ENCODE measurements at regions not wholly inside any gene's neighbourhood (a gene's known extent, or its start where the extent isn't known, plus 50 kb on each side); places are given as distances from the start of the nearest gene placed in this dataset.

DNA sequence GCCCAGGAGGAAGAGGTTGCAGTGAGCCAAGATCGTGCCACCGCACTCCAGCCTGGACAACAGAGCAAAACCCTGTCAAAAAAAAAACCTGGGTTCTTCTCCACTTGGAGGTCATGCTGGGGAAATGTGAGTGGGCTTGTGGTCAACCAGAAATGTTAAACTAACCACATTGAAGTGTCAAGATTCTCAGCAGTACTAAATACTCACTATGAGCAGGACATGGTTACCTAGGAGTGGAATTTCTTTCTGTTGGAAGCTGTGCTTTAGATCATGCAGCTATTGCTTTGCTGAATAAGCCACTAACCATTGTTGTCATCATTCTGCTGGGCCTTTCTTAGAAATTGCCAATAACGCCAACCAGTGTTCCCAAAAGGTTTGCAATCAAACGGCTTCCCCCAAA lies 253.3 kb upstream of the TSHZ3 start:
- CTCF ChIA-PET: no interaction called here

DNA sequence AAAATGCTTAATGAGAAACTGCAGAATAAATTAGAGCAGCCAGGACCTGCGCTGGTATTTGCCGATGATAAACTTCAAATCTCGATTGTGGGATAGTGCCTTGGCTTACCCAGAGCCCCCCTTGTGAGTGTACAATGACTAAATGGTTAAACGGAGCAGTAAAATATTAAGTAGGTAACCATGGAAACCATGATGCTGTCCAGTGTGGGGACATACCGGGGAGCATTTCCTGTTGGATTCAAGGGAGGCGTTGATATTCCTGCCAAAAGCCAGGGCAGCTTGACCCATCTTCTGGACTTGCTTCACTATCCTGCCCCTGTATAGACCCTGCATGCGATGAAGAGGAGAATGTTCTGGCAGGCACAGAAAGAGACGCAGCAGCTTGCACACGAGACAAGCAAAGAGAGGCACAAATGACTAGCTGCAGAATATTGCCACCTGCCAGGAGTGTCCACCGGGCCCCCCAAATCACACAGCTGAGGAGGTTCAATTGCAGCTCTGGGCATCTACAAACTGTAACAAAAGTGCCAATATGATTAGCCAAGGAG lies 255.3 kb upstream of the TSHZ3 start:
- POLR2A ChIA-PET (ENCODE audit: low non-redundant PET): no interaction called here
- CTCF ChIA-PET: no interaction called here
- TF ChIP-seq, protein P1, sequence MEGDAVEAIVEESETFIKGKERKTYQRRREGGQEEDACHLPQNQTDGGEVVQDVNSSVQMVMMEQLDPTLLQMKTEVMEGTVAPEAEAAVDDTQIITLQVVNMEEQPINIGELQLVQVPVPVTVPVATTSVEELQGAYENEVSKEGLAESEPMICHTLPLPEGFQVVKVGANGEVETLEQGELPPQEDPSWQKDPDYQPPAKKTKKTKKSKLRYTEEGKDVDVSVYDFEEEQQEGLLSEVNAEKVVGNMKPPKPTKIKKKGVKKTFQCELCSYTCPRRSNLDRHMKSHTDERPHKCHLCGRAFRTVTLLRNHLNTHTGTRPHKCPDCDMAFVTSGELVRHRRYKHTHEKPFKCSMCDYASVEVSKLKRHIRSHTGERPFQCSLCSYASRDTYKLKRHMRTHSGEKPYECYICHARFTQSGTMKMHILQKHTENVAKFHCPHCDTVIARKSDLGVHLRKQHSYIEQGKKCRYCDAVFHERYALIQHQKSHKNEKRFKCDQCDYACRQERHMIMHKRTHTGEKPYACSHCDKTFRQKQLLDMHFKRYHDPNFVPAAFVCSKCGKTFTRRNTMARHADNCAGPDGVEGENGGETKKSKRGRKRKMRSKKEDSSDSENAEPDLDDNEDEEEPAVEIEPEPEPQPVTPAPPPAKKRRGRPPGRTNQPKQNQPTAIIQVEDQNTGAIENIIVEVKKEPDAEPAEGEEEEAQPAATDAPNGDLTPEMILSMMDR (conservative IDR thresholded peaks at IDR 0.05; ENCODE audit: low read depth): no peak
- no peak for DNase-seq (ENCODE audit: low spot score)
- no peak overlapping the region for H3K27ac ChIP-seq

More for the DNA sequence above, 253.3 kb upstream of the TSHZ3 start:
- TF ChIP-seq, protein P1 (conservative IDR thresholded peaks at IDR 0.05; ENCODE audit: low read depth): no peak
- H3K27ac ChIP-seq: no peak overlapping the region
- DNase-seq (ENCODE audit: low spot score): no peak
- POLR2A ChIA-PET (ENCODE audit: low non-redundant PET): no interaction called here

DNA sequence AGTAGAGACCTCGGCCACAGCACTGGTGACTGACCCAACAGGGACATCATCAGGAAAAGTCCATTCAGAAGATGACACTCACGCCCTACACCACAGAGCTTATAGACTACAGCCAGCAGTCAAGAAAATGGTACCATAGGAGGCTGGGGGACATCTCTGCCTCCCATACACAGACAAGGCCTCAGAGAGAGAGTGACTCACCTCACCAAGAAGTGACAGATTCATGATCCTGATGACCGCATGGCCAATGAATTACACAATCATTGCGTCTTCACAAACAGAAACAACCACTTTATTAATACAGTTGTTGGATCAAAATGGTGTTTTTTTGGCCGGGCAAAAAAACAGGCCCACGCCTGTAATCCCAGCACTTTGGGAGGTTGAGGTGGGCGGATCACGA lies 260.8 kb upstream of the TSHZ3 start:
- DNase-seq (ENCODE audit: low spot score): no peak
- POLR2A ChIA-PET (ENCODE audit: low non-redundant PET): no interaction called here
- CTCF ChIA-PET: no interaction called here
- H3K27ac ChIP-seq: no peak overlapping the region
- TF ChIP-seq, protein P1 (conservative IDR thresholded peaks at IDR 0.05; ENCODE audit: low read depth): no peak

DNA sequence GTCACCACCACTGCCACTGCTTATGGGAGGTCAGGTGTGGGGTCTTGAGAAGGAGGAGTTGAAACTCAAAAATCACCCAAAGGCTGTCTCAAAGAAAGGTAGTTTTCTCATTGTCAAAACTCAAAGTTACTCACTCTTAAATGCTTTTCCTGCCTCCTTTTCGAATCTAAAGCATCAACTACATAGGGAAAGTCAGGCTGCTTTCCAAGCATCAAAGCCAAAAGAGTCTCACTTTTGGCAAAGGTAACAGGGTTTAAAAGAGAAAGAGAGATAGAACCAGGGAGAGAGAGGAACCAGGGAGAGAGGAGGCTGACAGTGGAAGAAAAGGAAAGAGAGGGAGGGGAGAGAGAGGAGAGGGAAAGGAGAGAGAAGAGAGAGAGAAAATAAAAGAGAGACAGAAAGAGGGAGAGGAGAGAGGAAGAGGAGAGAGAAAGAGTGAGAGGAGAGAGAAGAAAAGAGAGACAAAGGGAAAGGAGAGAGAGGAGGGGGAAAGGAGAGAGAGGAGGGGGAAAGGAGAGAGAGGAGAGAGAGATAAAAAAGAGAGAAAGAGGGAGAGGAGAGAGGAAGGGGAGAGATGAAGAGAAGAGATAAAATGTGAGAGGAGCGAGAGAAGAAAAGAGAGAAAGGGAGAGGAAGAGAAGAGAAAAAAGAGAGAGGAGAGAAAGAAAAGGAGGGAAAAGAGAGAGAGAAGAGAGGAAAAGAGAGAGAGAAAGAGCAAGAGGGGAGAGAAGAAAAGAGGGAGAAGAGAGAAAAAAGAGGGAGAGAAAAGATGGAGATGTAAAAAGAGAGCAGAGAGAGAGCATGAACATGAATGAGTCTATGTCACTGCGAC lies 262.0 kb upstream of the TSHZ3 start:
- TF ChIP-seq, protein P1 (conservative IDR thresholded peaks at IDR 0.05; ENCODE audit: low read depth): no peak
- CTCF ChIA-PET: no interaction called here
- DNase-seq (ENCODE audit: low spot score): no peak
- POLR2A ChIA-PET (ENCODE audit: low non-redundant PET): no interaction called here
- no peak overlapping the region for H3K27ac ChIP-seq

DNA sequence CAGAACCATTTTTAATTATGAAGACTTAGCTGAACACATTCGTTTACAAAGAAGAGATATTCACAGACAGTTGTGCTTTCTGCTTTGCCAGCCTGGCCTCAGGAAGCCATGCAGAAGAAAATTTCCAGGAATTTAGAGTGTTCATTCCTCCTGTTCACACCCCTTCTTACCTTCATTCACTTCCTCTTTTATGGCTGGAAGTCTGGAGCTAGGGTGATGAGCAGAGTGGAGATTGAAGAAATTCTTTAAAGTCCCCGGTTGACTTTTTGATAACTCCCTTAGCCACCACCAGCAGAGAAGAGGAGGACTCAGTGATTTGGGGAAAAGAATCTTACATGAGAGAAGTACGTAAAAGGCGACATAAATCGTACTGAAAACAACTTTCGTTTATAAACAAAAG lies 263.6 kb upstream of the TSHZ3 start:
- TF ChIP-seq, protein P1 (conservative IDR thresholded peaks at IDR 0.05; ENCODE audit: low read depth): no peak
- ChIA-PET POLR2A (ENCODE audit: low non-redundant PET) (no interaction called here), CTCF (interaction anchor here (0.6 kb wide), 1 partner anchor 317 kb away, joined by 3 read pairs; no protein-coding TSS in a partner anchor)
- DNase-seq (ENCODE audit: low spot score): no peak
- no peak overlapping the region for H3K27ac ChIP-seq

DNA sequence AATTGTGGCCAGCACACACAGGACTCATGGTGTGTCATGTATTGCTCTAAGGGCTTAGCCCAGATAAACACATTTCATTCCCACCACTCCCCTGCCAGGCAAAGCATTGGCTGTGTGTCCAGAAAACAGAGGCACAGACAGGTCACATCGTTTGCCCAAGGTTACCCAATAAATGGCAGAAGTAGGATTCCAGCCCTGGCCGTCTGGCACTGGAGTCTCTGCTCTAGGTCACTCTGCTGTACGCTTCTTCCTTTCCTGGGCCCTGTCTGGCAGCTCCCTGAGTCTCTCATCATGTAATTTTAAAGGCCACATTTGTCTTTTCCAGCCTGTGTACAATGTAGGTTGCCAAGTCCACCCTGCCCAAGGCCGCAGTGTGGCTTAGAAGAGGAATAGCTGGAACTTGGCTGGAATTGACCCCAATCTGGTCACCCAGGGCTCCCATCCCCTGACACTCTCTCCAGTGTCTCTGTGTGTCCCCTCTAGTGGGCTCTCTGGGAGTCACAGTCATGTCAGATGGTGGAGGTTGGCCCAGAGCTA lies 264.5 kb upstream of the TSHZ3 start:
- ChIA-PET POLR2A (ENCODE audit: low non-redundant PET) (no interaction called here), CTCF (no interaction called here)
- TF ChIP-seq, protein P1 (conservative IDR thresholded peaks at IDR 0.05; ENCODE audit: low read depth): no peak
- H3K27ac ChIP-seq: no peak overlapping the region
- DNase-seq (ENCODE audit: low spot score): no peak
